Endothelial cell of umbilical vein (primary cell): ENCODE measurements at regions not wholly inside any gene's neighbourhood (a gene's known extent, or its start where the extent isn't known, plus 50 kb on each side); places are given as distances from the start of the nearest gene placed in this dataset.

Source experiments
- BruUV-seq: library from RNA; stranded (reverse); fragments of 400-500 nt; replicated peaks from 2 replicates; lab custom pipeline; 2021; lab: Mats Ljungman, UMichigan
- CTCF ChIA-PET: fragments of 300-600, 350-600 bp; sonication (Branson Sonifier 250); formaldehyde crosslinking; loops from one replicate; lab custom pipeline; 2021; ENCODE audit warnings: antibody characterized with exemption, inconsistent platforms; lab: Charles Lee
- POLR2A ChIA-PET: fragments of 300-600, 350-600 bp; sonication (Branson Sonifier 250); formaldehyde crosslinking; loops from one replicate; lab custom pipeline; 2021; ENCODE audit warnings: antibody characterized with exemption, inconsistent platforms; lab: Charles Lee
- DNase-seq: peaks from one replicate; pipeline ENCODE4 v3.0.0-alpha.2; 2011; ENCODE audit warnings: low read depth, low spot score
- FAIRE-seq: peaks from 2 replicates; lab custom pipeline; 2011; peaks lifted over from hg19 to GRCh38; lab: Jason Lieb, UNC
- H2AFZ ChIP-seq: 2 replicates; pipeline ENCODE4 v1.6.0; 2012; ENCODE audit warnings: low read depth, low read length, control low read depth, inconsistent platforms
- H3K27ac ChIP-seq: 2 replicates; pipeline ENCODE4 v1.5.1; 2011; ENCODE audit warnings: low read depth, mild to moderate bottlenecking, control low read depth, low read length, moderate library complexity; ENCODE audit not compliant: insufficient read depth
- H3K27me3 ChIP-seq, 2 experiments: 2 replicates each; pipeline versions ENCODE4 v1.6.0 to v1.6.1; 2011; ENCODE audit warnings: low read length in 2 of 2, mixed read lengths in 1 of 2; ENCODE audit not compliant: control insufficient read depth in 2 of 2, insufficient read depth in 2 of 2
- H3K36me3 ChIP-seq, 2 experiments: 2 replicates in 1 of 2; 3 replicates in 1 of 2; pipeline ENCODE4 v1.5.1; 2011; ENCODE audit warnings: low read length in 2 of 2, mild to moderate bottlenecking in 1 of 2, moderate library complexity in 1 of 2; ENCODE audit not compliant: control insufficient read depth in 2 of 2, insufficient read depth in 2 of 2; ENCODE audit errors: extremely low read depth in 1 of 2
- H3K4me1 ChIP-seq: 3 replicates; pipeline ENCODE4 v1.5.1; 2011; ENCODE audit warnings: mild to moderate bottlenecking, low read length; ENCODE audit not compliant: control insufficient read depth, insufficient read depth; ENCODE audit errors: extremely low read depth
- H3K4me2 ChIP-seq: 2 replicates; pipeline ENCODE4 v1.6.1; 2011; ENCODE audit warnings: low read length, control low read depth, mixed read lengths; ENCODE audit not compliant: insufficient read depth
- H3K4me3 ChIP-seq, 3 experiments: fragments of 200-600 bp in 1 of 3; sonication (generic), shearing (Covaris generic) in 1 of 3; replicated peaks in 1 of 3; 2 replicates each; pipeline ENCODE4 v1.5.1; 2011 to 2016; ENCODE audit warnings: control low read depth in 3 of 3, low read length in 3 of 3, mild to moderate bottlenecking in 2 of 3, inconsistent platforms in 1 of 3, low read depth in 1 of 3, moderate library complexity in 1 of 3; ENCODE audit not compliant: insufficient read depth in 1 of 3
- H3K79me2 ChIP-seq: 2 replicates; pipeline ENCODE4 v1.6.0; 2012; ENCODE audit warnings: low read length, inconsistent platforms; ENCODE audit not compliant: control insufficient read depth, insufficient read depth
- H3K9ac ChIP-seq: replicated peaks from 2 replicates; pipeline ENCODE3; 2011; ENCODE audit warnings: low read length, control low read depth; ENCODE audit not compliant: insufficient read depth; ENCODE audit errors: extremely low read depth
- H3K9me1 ChIP-seq: replicated peaks from 3 replicates; pipeline ENCODE4 v1.6.0; 2011; ENCODE audit warnings: mild to moderate bottlenecking, low read length; ENCODE audit not compliant: control insufficient read depth, insufficient read depth; ENCODE audit errors: extremely low read depth
- H3K9me3 ChIP-seq: replicated peaks from 2 replicates; pipeline ENCODE4 v1.5.1; 2012; ENCODE audit warnings: low read length, inconsistent platforms; ENCODE audit not compliant: control insufficient read depth, insufficient read depth
- H4K20me1 ChIP-seq: replicated peaks from 2 replicates; pipeline ENCODE3; 2011; ENCODE audit warnings: mild to moderate bottlenecking, low read length; ENCODE audit not compliant: control insufficient read depth, insufficient read depth; ENCODE audit errors: extremely low read depth
- EZH2 ChIP-seq: IDR thresholded peaks from 2 replicates; pipeline ENCODE4 v1.6.1; 2012; ENCODE audit warnings: borderline replicate concordance, low read depth, mild to moderate bottlenecking, moderate library complexity, low read length, inconsistent platforms; ENCODE audit not compliant: severe bottlenecking
- FOS ChIP-seq: IDR thresholded peaks from 2 replicates; pipeline ENCODE4 v1.6.1; 2011; ENCODE audit warnings: mild to moderate bottlenecking, low read length, moderate library complexity, borderline replicate concordance; ENCODE audit not compliant: insufficient read depth
- GATA2 ChIP-seq: IDR thresholded peaks from 2 replicates; pipeline ENCODE4 v1.7.0; 2011; ENCODE audit warnings: low read depth, mild to moderate bottlenecking, moderate library complexity, mixed read lengths, low read length; ENCODE audit not compliant: insufficient read length, insufficient read depth
- JUN ChIP-seq: IDR thresholded peaks from 2 replicates; pipeline ENCODE4 v1.6.1; 2011; ENCODE audit warnings: borderline replicate concordance, low read depth; ENCODE audit not compliant: insufficient read length, insufficient read depth
- MYC ChIP-seq: IDR thresholded peaks from one replicate; pipeline ENCODE4 v1.6.1; 2011; ENCODE audit warnings: mild to moderate bottlenecking, low read depth, low read length
- POLR2A ChIP-seq: IDR thresholded peaks from 2 replicates; pipeline ENCODE4 v1.6.1; 2012; ENCODE audit warnings: low read depth, mild to moderate bottlenecking, control low read depth, low read length
- POLR2AphosphoS5 ChIP-seq: IDR thresholded peaks from 2 replicates; pipeline ENCODE4 v1.6.1; 2012; ENCODE audit warnings: low read depth, mild to moderate bottlenecking, control low read depth, low read length, moderate library complexity; ENCODE audit not compliant: insufficient read depth
- dilution Hi-C: fragments of 300-500 bp; cut with MboI; formaldehyde crosslinking; loops from one replicate; pipeline ENCODE4 v1.15.0; 2019; ENCODE audit warnings: low sequenced_read_pairs; ENCODE audit not compliant: extremely low pct_ligation_motif_present
- intact Hi-C: fragments of 100-400 bp; cut with micrococcal nuclease; formaldehyde crosslinking; loops from one replicate; pipeline ENCODE4 v1.10.0; 2022
- TF ChIP-seq, protein P1 (sequence below): IDR thresholded peaks from 2 replicates; pipeline ENCODE4 v1.6.1; 2011; ENCODE audit not compliant: insufficient read depth, insufficient read length
- TF ChIP-seq, protein P2 (sequence below), 2 donors: IDR thresholded peaks; 1 replicate in 1 of 2; 2 replicates in 1 of 2; pipeline ENCODE4 v1.5.1; 2011; ENCODE audit warnings: low read length in 2 of 2, mild to moderate bottlenecking in 2 of 2, moderate library complexity in 2 of 2, control low read depth in 1 of 2, inconsistent platforms in 1 of 2, low read depth in 1 of 2; ENCODE audit not compliant: insufficient read depth in 1 of 2; ENCODE audit errors: extremely low read depth in 1 of 2

- H3K79me2 ChIP-seq: no peaks in the 10 kb centered on the region
- no peak for DNase-seq
- H3K9me3 ChIP-seq: no peaks in the 10 kb centered on the region
- no peaks in the 10 kb centered on the region for H3K4me1 ChIP-seq
- no peak for FAIRE-seq
- no peak overlapping the region for H3K4me3 ChIP-seq
- TF ChIP-seq GATA2 (no peak), MYC (no peak), POLR2A (no peak)
- TF ChIP-seq, protein P1, sequence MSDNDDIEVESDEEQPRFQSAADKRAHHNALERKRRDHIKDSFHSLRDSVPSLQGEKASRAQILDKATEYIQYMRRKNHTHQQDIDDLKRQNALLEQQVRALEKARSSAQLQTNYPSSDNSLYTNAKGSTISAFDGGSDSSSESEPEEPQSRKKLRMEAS: no peak
- ChIA-PET CTCF (interaction anchor here (1.3 kb wide), 1 partner anchor 9 kb away, joined by 3 read pairs; no protein-coding TSS in a partner anchor), POLR2A (no interaction called here)
- no peak overlapping the region for H3K9ac ChIP-seq
- dilution Hi-C loops: no loop called here
- intact Hi-C loops: no loop called here
- H3K9me1 ChIP-seq: no peaks in the 10 kb centered on the region
- no TSS peak for BruUV-seq
- no peak overlapping the region for H3K27ac ChIP-seq
- H4K20me1 ChIP-seq: no peaks in the 10 kb centered on the region
- H2AFZ ChIP-seq: no peak overlapping the region
- no peak overlapping the region for H3K4me2 ChIP-seq
- no peaks in the 10 kb centered on the region for H3K36me3 ChIP-seq
- H3K27me3 ChIP-seq: no peaks in the 10 kb centered on the region
Measured at GRCh38 chr1:29466258-29466657, 229.9 kb downstream of the PTPRU start.

DNA sequence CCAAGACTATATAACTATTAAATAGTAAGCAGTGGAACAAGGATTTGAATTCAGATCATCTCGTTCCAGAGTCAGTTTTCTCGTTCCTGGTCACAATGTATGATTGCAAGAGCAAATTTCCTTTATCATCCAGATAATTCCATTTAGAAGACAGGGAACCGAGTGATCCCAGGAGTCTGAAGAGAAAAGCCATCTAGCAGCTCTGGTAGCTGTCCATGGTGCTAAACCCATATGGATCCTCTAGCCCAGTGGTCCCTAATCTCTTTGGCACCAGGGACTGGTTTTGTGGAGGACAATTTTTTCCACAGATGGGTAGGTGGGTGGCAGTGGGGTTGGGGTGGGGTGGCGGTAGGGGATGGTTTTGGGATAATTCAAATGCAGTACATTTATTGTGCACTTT lies 229.4 kb downstream of the PTPRU start:
- dilution Hi-C loops: no loop called here
- no peaks in the 10 kb centered on the region for H3K9me3 ChIP-seq

More for the DNA sequence above, 229.4 kb downstream of the PTPRU start:
- DNase-seq (peak; percentile 1), FAIRE-seq (no peak)
- Histone ChIP-seq H3K27me3 (no peaks in the 10 kb centered on the region), H3K4me2 (no peak overlapping the region), H3K9ac (no peak overlapping the region), H3K4me3 (no peak overlapping the region), H3K27ac (no peak overlapping the region), H3K9me1 (no peaks in the 10 kb centered on the region), H2AFZ (no peak overlapping the region), H3K4me1 (no peaks in the 10 kb centered on the region), H4K20me1 (no peaks in the 10 kb centered on the region), H3K79me2 (no peaks in the 10 kb centered on the region), H3K36me3 (no peaks in the 10 kb centered on the region)
- TF ChIP-seq POLR2A: no peak
- TF ChIP-seq, protein P2, sequence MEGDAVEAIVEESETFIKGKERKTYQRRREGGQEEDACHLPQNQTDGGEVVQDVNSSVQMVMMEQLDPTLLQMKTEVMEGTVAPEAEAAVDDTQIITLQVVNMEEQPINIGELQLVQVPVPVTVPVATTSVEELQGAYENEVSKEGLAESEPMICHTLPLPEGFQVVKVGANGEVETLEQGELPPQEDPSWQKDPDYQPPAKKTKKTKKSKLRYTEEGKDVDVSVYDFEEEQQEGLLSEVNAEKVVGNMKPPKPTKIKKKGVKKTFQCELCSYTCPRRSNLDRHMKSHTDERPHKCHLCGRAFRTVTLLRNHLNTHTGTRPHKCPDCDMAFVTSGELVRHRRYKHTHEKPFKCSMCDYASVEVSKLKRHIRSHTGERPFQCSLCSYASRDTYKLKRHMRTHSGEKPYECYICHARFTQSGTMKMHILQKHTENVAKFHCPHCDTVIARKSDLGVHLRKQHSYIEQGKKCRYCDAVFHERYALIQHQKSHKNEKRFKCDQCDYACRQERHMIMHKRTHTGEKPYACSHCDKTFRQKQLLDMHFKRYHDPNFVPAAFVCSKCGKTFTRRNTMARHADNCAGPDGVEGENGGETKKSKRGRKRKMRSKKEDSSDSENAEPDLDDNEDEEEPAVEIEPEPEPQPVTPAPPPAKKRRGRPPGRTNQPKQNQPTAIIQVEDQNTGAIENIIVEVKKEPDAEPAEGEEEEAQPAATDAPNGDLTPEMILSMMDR (IDR thresholded peaks at IDR 0.05; ENCODE audit: extremely low read depth in 1 of 2, insufficient read depth in 1 of 2, low read depth in 1 of 2, low read length in 2 of 2): no peak
- no peak for TF ChIP-seq GATA2
- TF ChIP-seq POLR2AphosphoS5: no peak
- TF ChIP-seq EZH2: no peak
- no peak for TF ChIP-seq FOS
- no peak for TF ChIP-seq JUN
- no peak for TF ChIP-seq MYC
- TF ChIP-seq, protein P1: no peak
- POLR2A ChIA-PET: no interaction called here
- CTCF ChIA-PET: interaction anchor here (1.3 kb wide), 1 partner anchor 9 kb away, joined by 3 read pairs; no protein-coding TSS in a partner anchor
- no TSS peak for BruUV-seq
- intact Hi-C loops: no loop called here
